Gastrocnemius medialis (tissue), 4 donors: ENCODE measurements at regions not wholly inside any gene's neighbourhood (a gene's known extent, or its start where the extent isn't known, plus 50 kb on each side); places are given as distances from the start of the nearest gene placed in this dataset.

ENCODE experiments used
- ATAC-seq, 2 donors: fragments of 150-250 bp; one replicate each; pipeline ENCODE4 v1.9.1; 2016
- DNase-seq, 2 donors: peaks; one replicate each; pipeline ENCODE4 v3.0.0-alpha.2; 2019
- H3K27ac ChIP-seq, 4 donors: fragments of 200-600 bp; sonication (generic); 1 replicate in 1 of 4; 2 replicates in 3 of 4; pipeline ENCODE4 v1.5.1; 2016 to 2018; ENCODE audit warnings: mild to moderate bottlenecking in 2 of 4, moderate library complexity in 1 of 4
- H3K27me3 ChIP-seq, 3 donors: fragments of 200-600 bp; sonication (generic) in 2 of 3; 1 replicate in 1 of 3; 2 replicates in 2 of 3; pipeline versions ENCODE4 v1.5.1 to v1.6.0; 2016 to 2019; ENCODE audit warnings: mild to moderate bottlenecking in 1 of 3, moderate library complexity in 1 of 3
- H3K36me3 ChIP-seq, 2 donors: fragments of 200-600 bp; sonication (generic) in 1 of 2; one replicate each; pipeline ENCODE4 v1.5.1; 2017 to 2018
- H3K4me1 ChIP-seq, 2 donors: fragments of 200-600 bp; sonication (generic) in 1 of 2; one replicate each; pipeline ENCODE4 v1.5.1; 2016 to 2017; ENCODE audit warnings: mild to moderate bottlenecking in 2 of 2
- H3K4me3 ChIP-seq, 4 donors: fragments of 200-600 bp; sonication (generic) in 3 of 4; 1 replicate in 1 of 4; 2 replicates in 3 of 4; pipeline ENCODE4 v1.5.1; 2016 to 2019; ENCODE audit warnings: mild to moderate bottlenecking in 2 of 4
- H3K9me3 ChIP-seq, 3 donors: fragments of 200-600 bp; sonication (generic) in 2 of 3; 1 replicate in 1 of 3; 2 replicates in 2 of 3; pipeline ENCODE4 v1.5.1; 2016 to 2019
- CTCF ChIP-seq, 5 experiments: fragments of 450-650 bp in 3 of 5; fragments of 200-600 bp in 2 of 5; sonication (generic) in 2 of 5; IDR thresholded peaks in 4 of 5; conservative IDR thresholded peaks in 1 of 5; 1 replicate in 4 of 5; 2 replicates in 1 of 5; pipeline ENCODE4 v1.5.1; 2016 to 2019; ENCODE audit warnings: antibody characterized with exemption in 5 of 5, mild to moderate bottlenecking in 3 of 5, moderate library complexity in 3 of 5
- POLR2A ChIP-seq, 2 donors: fragments of 450-650 bp; IDR thresholded peaks; one replicate each; pipeline ENCODE4 v1.6.1; 2017; ENCODE audit warnings: antibody characterized with exemption in 2 of 2, mild to moderate bottlenecking in 2 of 2, moderate library complexity in 2 of 2
- in situ Hi-C, 4 donors: fragments of 200-750 bp; cut with MboI; loops; one replicate each; pipeline versions ENCODE4 v1.15.0 to v1.8.0; 2017; ENCODE audit warnings: low sequenced_read_pairs in 4 of 4
- intact Hi-C: fragments of 100-400 bp; cut with DNase I; formaldehyde crosslinking; loops from one replicate; pipeline ENCODE4 v1.15.1; 2023; ENCODE audit warnings: low total_unique reads

- in situ Hi-C loops: no loop called here
- H3K4me1 ChIP-seq: no peaks in the 10 kb centered on the region
- no peak for TF ChIP-seq POLR2A (IDR thresholded peaks at IDR 0.05)
- no peak for TF ChIP-seq CTCF (IDR thresholded peaks at IDR 0.05 in 4 of 5, conservative IDR thresholded peaks at IDR 0.05 in 1 of 5)
Observed at GRCh38 chr21:25329227-25329825, 278.0 kb downstream of the MRPL39 start.

GRCh38 chr21:25328736-25329135, 278.5 kb downstream of the MRPL39 start:
- intact Hi-C loops: no loop called here
- Histone ChIP-seq H3K36me3 (no peaks in the 10 kb centered on the region), H3K4me3 (no peak overlapping the region), H3K9me3 (no peaks in the 10 kb centered on the region), H3K27me3 (no peaks in the 10 kb centered on the region), H3K27ac (no peak overlapping the region), H3K4me1 (no peaks in the 10 kb centered on the region)
- in situ Hi-C loops: no loop called here
- TF ChIP-seq POLR2A (IDR thresholded peaks at IDR 0.05) (no peak), CTCF (IDR thresholded peaks at IDR 0.05 in 4 of 5, conservative IDR thresholded peaks at IDR 0.05 in 1 of 5) (no peak)
- ATAC-seq: no peak
- no peak for DNase-seq

More at GRCh38 chr21:25329227-25329825, 278.0 kb downstream of the MRPL39 start:
- no peaks in the 10 kb centered on the region for H3K9me3 ChIP-seq
- DNase-seq (no peak), ATAC-seq (no peak)
- H3K4me3 ChIP-seq: no peak overlapping the region
- no peaks in the 10 kb centered on the region for H3K36me3 ChIP-seq
- no peak overlapping the region for H3K27ac ChIP-seq
- intact Hi-C loops: no loop called here
- no peaks in the 10 kb centered on the region for H3K27me3 ChIP-seq

GRCh38 chr21:25326181-25326580, 281.1 kb downstream of the MRPL39 start:
- in situ Hi-C loops: no loop called here
- Histone ChIP-seq H3K4me3 (no peak overlapping the region), H3K9me3 (no peaks in the 10 kb centered on the region), H3K36me3 (no peaks in the 10 kb centered on the region), H3K27ac (no peak overlapping the region), H3K27me3 (no peaks in the 10 kb centered on the region), H3K4me1 (no peaks in the 10 kb centered on the region)
- DNase-seq (no peak), ATAC-seq (no peak)
- intact Hi-C loops: no loop called here
- TF ChIP-seq CTCF (IDR thresholded peaks at IDR 0.05 in 4 of 5, conservative IDR thresholded peaks at IDR 0.05 in 1 of 5) (no peak), POLR2A (IDR thresholded peaks at IDR 0.05) (no peak)

GRCh38 chr21:25324666-25325065, 282.6 kb downstream of the MRPL39 start:
- H3K27me3 ChIP-seq: no peaks in the 10 kb centered on the region
- TF ChIP-seq POLR2A (IDR thresholded peaks at IDR 0.05) (no peak), CTCF (IDR thresholded peaks at IDR 0.05 in 4 of 5, conservative IDR thresholded peaks at IDR 0.05 in 1 of 5) (no peak)
- intact Hi-C loops (no loop called here), in situ Hi-C loops (no loop called here)
- H3K27ac ChIP-seq: no peak overlapping the region
- ATAC-seq (no peak), DNase-seq (no peak)
- no peaks in the 10 kb centered on the region for H3K9me3 ChIP-seq
- H3K4me3 ChIP-seq: no peak overlapping the region
- H3K4me1 ChIP-seq: no peaks in the 10 kb centered on the region
- H3K36me3 ChIP-seq: no peaks in the 10 kb centered on the region
